ENCODE measurements at regions not wholly inside any gene's neighbourhood (a gene's known extent, or its start where the extent isn't known, plus 50 kb on each side); places are given as distances from the start of the nearest gene placed in this dataset.

DNA sequence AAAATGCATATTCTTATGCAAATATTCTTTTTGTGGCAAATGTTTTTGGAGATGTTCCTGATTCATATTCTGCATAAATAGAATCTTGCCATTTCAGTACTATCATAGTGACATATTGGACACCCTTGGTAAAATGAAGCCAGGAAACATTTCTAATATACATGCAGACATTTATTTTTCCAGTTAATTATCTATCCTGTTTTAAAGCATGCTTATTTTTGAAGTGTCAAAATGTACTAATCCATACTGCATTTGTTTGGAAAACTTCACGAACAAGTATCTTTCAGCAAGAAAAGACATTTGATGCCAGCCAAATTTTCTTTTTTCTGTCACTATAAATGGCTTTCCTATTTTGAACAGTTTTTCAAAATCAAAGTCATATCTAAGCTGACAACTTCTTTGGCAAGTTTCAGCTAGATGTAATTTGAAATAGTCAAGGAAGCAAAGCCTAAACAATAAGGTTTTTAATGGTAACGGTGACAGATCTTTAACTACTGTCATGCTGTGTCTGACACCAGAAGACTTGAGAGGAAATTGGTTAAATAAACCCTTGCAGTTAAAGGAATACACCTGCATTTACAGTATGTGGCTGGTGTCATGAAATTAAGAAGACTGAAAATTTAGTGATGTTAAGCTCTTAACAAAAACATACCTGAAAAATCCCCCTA is 284.3 kb downstream of the TLE1 start:
- TF ChIP-seq EZH2 (IDR thresholded peaks at IDR 0.05) (no peak), FOXP2 (optimal IDR thresholded peaks at IDR 0.05; ENCODE audit: control extremely low read depth, extremely low read length, insufficient read depth) (no peak), POLR2AphosphoS5 (IDR thresholded peaks at IDR 0.05; ENCODE audit: borderline replicate concordance, low read depth, low read length) (no peak)
